ENCODE measurements at regions not wholly inside any gene's neighbourhood (a gene's known extent, or its start where the extent isn't known, plus 50 kb on each side); places are given as distances from the start of the nearest gene placed in this dataset.
A peak's percentile ranks its signal among the peaks of the same experiment; 100 is the strongest.

DNA sequence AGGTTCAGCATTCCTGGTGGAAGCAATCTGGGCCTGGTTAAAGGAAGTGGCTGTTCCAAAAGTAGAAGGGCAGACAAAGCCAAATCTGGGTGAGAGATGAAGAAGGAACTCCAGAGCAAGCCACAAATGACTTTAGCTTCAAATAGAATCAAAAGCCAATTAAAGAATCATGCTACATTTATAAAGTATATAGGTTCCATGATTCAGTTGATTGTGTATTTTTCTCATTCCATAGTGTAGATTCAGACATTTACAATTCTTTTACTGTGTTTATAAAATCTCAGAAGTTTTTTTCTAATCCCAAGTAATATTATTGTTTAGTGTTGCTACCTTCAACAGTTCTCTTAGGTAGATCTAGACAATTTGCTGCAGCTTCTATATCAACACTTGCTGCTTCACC lies 262.0 kb downstream of the PLK2 start:
- TF ChIP-seq CTCF (IDR thresholded peaks at IDR 0.05; ENCODE audit: insufficient read depth, low read depth, low read length) = no peak
- H3K4me3 ChIP-seq (ENCODE audit: low read depth, low read length) = no peak overlapping the region
- no peak for DNase-seq (ENCODE audit: low read depth)

GRCh38 chr5:58191443-58191842 lies 268.4 kb downstream of the PLK2 start:
- DNase-seq (ENCODE audit: low read depth) = no peak
- H3K4me3 ChIP-seq (ENCODE audit: low read depth, low read length) = no peak overlapping the region
- TF ChIP-seq CTCF (IDR thresholded peaks at IDR 0.05; ENCODE audit: insufficient read depth, low read depth, low read length) = no peak

GRCh38 chr5:58188262-58188651 lies 271.6 kb downstream of the PLK2 start:
- TF ChIP-seq CTCF (IDR thresholded peaks at IDR 0.05; ENCODE audit: insufficient read depth, low read depth, low read length) = no peak
- DNase-seq (ENCODE audit: low read depth) = peak; percentile 30
- no peak overlapping the region for H3K4me3 ChIP-seq (ENCODE audit: low read depth, low read length)

DNA sequence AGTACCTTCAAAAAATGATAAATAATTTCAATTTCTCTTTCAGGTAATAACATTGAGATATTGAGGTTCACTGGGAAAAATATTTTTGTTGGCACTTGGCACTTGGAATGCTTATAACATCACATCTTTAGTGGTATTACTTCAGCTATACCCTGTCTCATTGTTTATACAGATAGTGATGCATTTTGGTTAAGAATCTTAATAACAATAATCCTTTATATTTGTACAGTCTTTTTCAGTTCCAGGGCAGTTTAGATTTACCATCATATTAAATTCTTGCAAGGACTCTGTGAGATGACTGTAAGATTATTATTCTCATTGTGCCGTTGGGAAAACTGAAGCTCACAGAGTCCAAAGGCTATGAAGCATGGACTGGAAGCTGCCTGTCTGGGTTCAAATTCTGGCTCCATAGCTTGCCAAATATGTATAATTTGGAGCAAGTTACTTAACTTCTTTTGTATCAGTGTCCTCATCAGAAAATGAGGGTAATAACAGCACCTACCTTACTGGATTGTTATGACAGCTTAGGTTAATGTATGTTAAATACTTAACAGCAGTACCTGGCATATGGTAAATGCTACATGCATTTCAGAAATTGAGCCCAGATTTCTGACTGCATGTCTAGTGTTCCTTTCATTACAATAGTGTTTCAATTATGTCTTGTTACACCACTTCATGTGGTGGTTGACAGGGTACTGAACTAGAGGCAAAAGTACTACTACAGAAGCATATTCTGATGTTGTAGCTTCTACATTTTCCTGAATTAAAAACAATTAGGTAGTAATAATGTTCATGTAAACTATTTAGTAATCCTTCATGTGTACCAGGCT lies 272.2 kb downstream of the PLK2 start:
- H3K4me3 ChIP-seq (ENCODE audit: low read depth, low read length) = no peak overlapping the region
- TF ChIP-seq CTCF (IDR thresholded peaks at IDR 0.05; ENCODE audit: insufficient read depth, low read depth, low read length) = no peak
- DNase-seq (ENCODE audit: low read depth) = no peak

- no peak for DNase-seq (ENCODE audit: low read depth)
- H3K4me3 ChIP-seq (ENCODE audit: low read depth, low read length) = no peak overlapping the region
- TF ChIP-seq CTCF (IDR thresholded peaks at IDR 0.05; ENCODE audit: insufficient read depth, low read depth, low read length) = no peak
Observed at GRCh38 chr5:58185801-58186200, 274.1 kb downstream of the PLK2 start.

DNA sequence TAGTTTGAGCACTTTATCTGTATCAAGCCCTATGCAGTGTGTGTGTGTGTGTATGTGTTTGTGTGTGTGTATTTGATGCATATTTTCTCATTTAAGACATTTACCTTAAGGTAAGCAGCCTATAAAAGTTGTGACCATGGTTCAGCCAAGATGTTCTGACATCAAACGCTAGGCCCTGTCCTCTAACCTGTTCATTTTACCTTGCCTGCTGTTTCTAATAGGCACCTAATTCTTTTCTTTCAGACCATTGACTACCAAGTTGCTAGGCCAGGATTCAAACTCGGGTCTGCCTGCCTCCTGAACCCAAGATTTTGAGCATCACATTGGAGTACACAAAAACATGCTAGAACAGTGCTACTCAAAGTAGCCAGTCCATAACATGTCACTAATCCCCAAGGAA lies 274.5 kb downstream of the PLK2 start:
- no peak overlapping the region for H3K4me3 ChIP-seq (ENCODE audit: low read depth, low read length)
- no peak for DNase-seq (ENCODE audit: low read depth)
- TF ChIP-seq CTCF (IDR thresholded peaks at IDR 0.05; ENCODE audit: insufficient read depth, low read depth, low read length) = no peak

DNA sequence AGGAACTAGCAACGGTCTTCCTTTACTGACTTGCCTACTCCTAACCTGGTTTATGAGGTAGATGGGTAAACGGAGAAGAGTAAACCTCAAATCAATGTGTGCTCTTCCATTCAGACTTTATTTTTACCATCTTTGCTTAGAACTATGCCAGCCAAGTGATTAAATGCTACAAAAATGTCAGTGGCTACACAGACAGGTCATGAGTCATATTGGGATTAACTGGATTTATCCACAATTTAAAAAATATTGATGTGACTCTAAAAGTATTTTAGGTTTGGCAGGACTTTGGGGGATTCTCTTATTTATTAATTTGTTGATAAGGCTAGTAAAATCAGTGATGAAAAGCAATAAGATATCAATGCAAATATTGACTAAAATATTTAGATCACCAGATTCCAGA lies 275.0 kb downstream of the PLK2 start:
- DNase-seq (ENCODE audit: low read depth) = peak; percentile 17
- no peak for TF ChIP-seq CTCF (IDR thresholded peaks at IDR 0.05; ENCODE audit: insufficient read depth, low read depth, low read length)
- no peak overlapping the region for H3K4me3 ChIP-seq (ENCODE audit: low read depth, low read length)
